GM23338 (cell line): ENCODE measurements at regions not wholly inside any gene's neighbourhood (a gene's known extent, or its start where the extent isn't known, plus 50 kb on each side); places are given as distances from the start of the nearest gene placed in this dataset.

ENCODE experiments used
- ATAC-seq: fragments of 200-7000 bp; cut with Tn5 transposase; 3 replicates; pipeline ENCODE4 v1.9.1; 2020
- DNase-seq: peaks from one replicate; pipeline ENCODE4 v3.0.0-alpha.2; 2015; ENCODE audit warnings: low spot score
- H2AFZ ChIP-seq: fragments of 200-600 bp; sonication (generic); 2 replicates; pipeline ENCODE4 v1.8.0; 2016; ENCODE audit warnings: antibody characterized with exemption, mild to moderate bottlenecking, moderate library complexity
- H3F3A ChIP-seq: fragments of 200-600 bp; sonication (generic); replicated peaks from 2 replicates; pipeline ENCODE4 v1.8.0; 2017; ENCODE audit warnings: antibody characterized with exemption, mixed run types, low read depth
- H3K27ac ChIP-seq: fragments of 200-600 bp; sonication (generic); 2 replicates; pipeline ENCODE4 v1.6.1; 2016; ENCODE audit warnings: low read depth
- H3K27me3 ChIP-seq: fragments of 200-600 bp; sonication (generic); 2 replicates; pipeline ENCODE4 v1.8.0; 2016; ENCODE audit warnings: mild to moderate bottlenecking, mixed run types, moderate library complexity; ENCODE audit not compliant: insufficient read depth
- H3K36me3 ChIP-seq: fragments of 200-600 bp; sonication (generic); 2 replicates; pipeline ENCODE4 v1.8.0; 2016; ENCODE audit warnings: mild to moderate bottlenecking; ENCODE audit not compliant: insufficient read depth
- H3K4me1 ChIP-seq: fragments of 200-600 bp; sonication (generic); 2 replicates; pipeline ENCODE4 v1.8.0; 2016; ENCODE audit warnings: mild to moderate bottlenecking, moderate library complexity; ENCODE audit not compliant: insufficient read depth
- H3K4me2 ChIP-seq: fragments of 200-600 bp; sonication (generic); 2 replicates; pipeline ENCODE4 v1.7.1; 2017; ENCODE audit warnings: mixed run types
- H3K4me3 ChIP-seq: fragments of 200-600 bp; sonication (generic); 2 replicates; pipeline ENCODE4 v1.6.1; 2016; ENCODE audit warnings: mixed run types
- H3K79me2 ChIP-seq: fragments of 200-600 bp; sonication (generic); replicated peaks from 2 replicates; pipeline ENCODE4 v1.8.0; 2017; ENCODE audit warnings: mild to moderate bottlenecking; ENCODE audit not compliant: insufficient read depth
- H3K9me2 ChIP-seq: fragments of 200-600 bp; sonication (generic); 2 replicates; pipeline ENCODE4 v1.8.0; 2017; ENCODE audit not compliant: insufficient read depth
- H4K20me1 ChIP-seq: fragments of 200-600 bp; sonication (generic); replicated peaks from 2 replicates; pipeline ENCODE4 v1.8.0; 2017; ENCODE audit warnings: mild to moderate bottlenecking; ENCODE audit not compliant: insufficient read depth
- H3K27ac Mint-ChIP-seq: 2 replicates; pipeline ENCODE4 v1.8.0; 2020; ENCODE audit warnings: inconsistent platforms, mild to moderate bottlenecking, moderate library complexity, mixed read lengths
- H3K27me3 Mint-ChIP-seq: 3 replicates; pipeline ENCODE4 v1.8.0; 2022; ENCODE audit warnings: low read depth, mild to moderate bottlenecking, moderate library complexity, mixed read lengths, inconsistent platforms; ENCODE audit not compliant: insufficient read depth, poor library complexity
- H3K36me3 Mint-ChIP-seq: 3 replicates; pipeline ENCODE4 v1.8.0; 2021; ENCODE audit warnings: low read depth, mild to moderate bottlenecking, inconsistent platforms, moderate library complexity, mixed read lengths
- H3K4me1 Mint-ChIP-seq: 3 replicates; pipeline ENCODE4 v1.8.0; 2020; ENCODE audit warnings: mild to moderate bottlenecking, inconsistent platforms, mixed read lengths
- H3K4me3 Mint-ChIP-seq: 3 replicates; pipeline ENCODE4 v1.8.0; 2021; ENCODE audit warnings: moderate library complexity, mild to moderate bottlenecking, inconsistent platforms, mixed read lengths
- H3K9me3 Mint-ChIP-seq: 3 replicates; pipeline ENCODE4 v1.8.0; 2020; ENCODE audit warnings: moderate library complexity, mild to moderate bottlenecking, inconsistent platforms, mixed read lengths
- CREB1 ChIP-seq: fragments of 250-450 bp; sonication (Bioruptor Pico); IDR thresholded peaks from 2 replicates; pipeline ENCODE4 v1.5.0; 2020; ENCODE audit warnings: low read depth, mild to moderate bottlenecking, moderate library complexity
- EZH2 ChIP-seq: fragments of 200-600 bp; sonication (generic); IDR thresholded peaks from one replicate; pipeline ENCODE4 v1.8.0; 2017; ENCODE audit warnings: antibody characterized with exemption, mild to moderate bottlenecking, low read depth; ENCODE audit not compliant: unreplicated experiment
- EZH2phosphoT487 ChIP-seq: fragments of 200-600 bp; sonication (generic); IDR thresholded peaks from one replicate; pipeline ENCODE4 v1.8.1; 2018; ENCODE audit warnings: antibody characterized with exemption; ENCODE audit not compliant: unreplicated experiment
- JUNB ChIP-seq: IDR thresholded peaks from one replicate; pipeline ENCODE4 v1.6.1; 2016; ENCODE audit warnings: antibody characterized with exemption; ENCODE audit not compliant: unreplicated experiment
- REST ChIP-seq: IDR thresholded peaks from one replicate; pipeline ENCODE4 v1.6.1; 2018; ENCODE audit warnings: antibody characterized with exemption; ENCODE audit not compliant: unreplicated experiment
- ZNF114 ChIP-seq: fragments of 250-450 bp; sonication (Bioruptor Pico); IDR thresholded peaks from 2 replicates; pipeline ENCODE4 v1.5.0; 2020; ENCODE audit warnings: mild to moderate bottlenecking, moderate library complexity
- ZNF331 ChIP-seq: fragments of 250-450 bp; sonication (Bioruptor Pico); IDR thresholded peaks from 2 replicates; pipeline ENCODE4 v1.5.0; 2020; ENCODE audit warnings: low read depth, mild to moderate bottlenecking, moderate library complexity
- TF ChIP-seq, protein P1 (sequence below): fragments of 250-450 bp; sonication (Bioruptor Pico); IDR thresholded peaks from 2 replicates; pipeline ENCODE4 v1.5.0; 2020; ENCODE audit warnings: mild to moderate bottlenecking, moderate library complexity
- TF ChIP-seq, protein P2 (sequence below): IDR thresholded peaks from 2 replicates; pipeline ENCODE4 v1.6.1; 2016; ENCODE audit warnings: antibody characterized with exemption
- TF ChIP-seq, protein P3 (sequence below), 2 experiments: fragments of 200-600 bp in 1 of 2; sonication (generic) in 1 of 2; conservative IDR thresholded peaks; 2 replicates each; pipeline versions ENCODE4 v1.5.1 to v1.6.1; 2016 to 2017; ENCODE audit warnings: antibody characterized with exemption in 2 of 2, low read depth in 2 of 2, mild to moderate bottlenecking in 2 of 2, moderate library complexity in 1 of 2

GRCh38 chr9:99663297-99663696 lies 158.4 kb upstream of the NR4A3 start:
- H3K4me1 ChIP-seq, result no peaks in the 10 kb centered on the region
- no peaks in the 10 kb centered on the region for H3K27me3 ChIP-seq
- Mint-ChIP-seq H3K27me3 (no peaks in the 10 kb centered on the region), H3K9me3 (no peaks in the 10 kb centered on the region), H3K4me3 (no peak overlapping the region), H3K27ac (no peak overlapping the region), H3K4me1 (no peaks in the 10 kb centered on the region), H3K36me3 (no peaks in the 10 kb centered on the region)
- no peak overlapping the region for H3K27ac ChIP-seq
- no peak overlapping the region for H3K4me2 ChIP-seq
- H4K20me1 ChIP-seq, result no peaks in the 10 kb centered on the region
- no peaks in the 10 kb centered on the region for H3K36me3 ChIP-seq
- no peaks in the 10 kb centered on the region for H3F3A ChIP-seq
- H3K4me3 ChIP-seq, result no peak overlapping the region
- ATAC-seq, result no peak
- H2AFZ ChIP-seq, result no peak overlapping the region
- H3K9me2 ChIP-seq, result peaks cover 12% of the 10 kb centered on the region
- DNase-seq, result no peak
- TF ChIP-seq CREB1 (no peak), JUNB (no peak)
- TF ChIP-seq, protein P1, sequence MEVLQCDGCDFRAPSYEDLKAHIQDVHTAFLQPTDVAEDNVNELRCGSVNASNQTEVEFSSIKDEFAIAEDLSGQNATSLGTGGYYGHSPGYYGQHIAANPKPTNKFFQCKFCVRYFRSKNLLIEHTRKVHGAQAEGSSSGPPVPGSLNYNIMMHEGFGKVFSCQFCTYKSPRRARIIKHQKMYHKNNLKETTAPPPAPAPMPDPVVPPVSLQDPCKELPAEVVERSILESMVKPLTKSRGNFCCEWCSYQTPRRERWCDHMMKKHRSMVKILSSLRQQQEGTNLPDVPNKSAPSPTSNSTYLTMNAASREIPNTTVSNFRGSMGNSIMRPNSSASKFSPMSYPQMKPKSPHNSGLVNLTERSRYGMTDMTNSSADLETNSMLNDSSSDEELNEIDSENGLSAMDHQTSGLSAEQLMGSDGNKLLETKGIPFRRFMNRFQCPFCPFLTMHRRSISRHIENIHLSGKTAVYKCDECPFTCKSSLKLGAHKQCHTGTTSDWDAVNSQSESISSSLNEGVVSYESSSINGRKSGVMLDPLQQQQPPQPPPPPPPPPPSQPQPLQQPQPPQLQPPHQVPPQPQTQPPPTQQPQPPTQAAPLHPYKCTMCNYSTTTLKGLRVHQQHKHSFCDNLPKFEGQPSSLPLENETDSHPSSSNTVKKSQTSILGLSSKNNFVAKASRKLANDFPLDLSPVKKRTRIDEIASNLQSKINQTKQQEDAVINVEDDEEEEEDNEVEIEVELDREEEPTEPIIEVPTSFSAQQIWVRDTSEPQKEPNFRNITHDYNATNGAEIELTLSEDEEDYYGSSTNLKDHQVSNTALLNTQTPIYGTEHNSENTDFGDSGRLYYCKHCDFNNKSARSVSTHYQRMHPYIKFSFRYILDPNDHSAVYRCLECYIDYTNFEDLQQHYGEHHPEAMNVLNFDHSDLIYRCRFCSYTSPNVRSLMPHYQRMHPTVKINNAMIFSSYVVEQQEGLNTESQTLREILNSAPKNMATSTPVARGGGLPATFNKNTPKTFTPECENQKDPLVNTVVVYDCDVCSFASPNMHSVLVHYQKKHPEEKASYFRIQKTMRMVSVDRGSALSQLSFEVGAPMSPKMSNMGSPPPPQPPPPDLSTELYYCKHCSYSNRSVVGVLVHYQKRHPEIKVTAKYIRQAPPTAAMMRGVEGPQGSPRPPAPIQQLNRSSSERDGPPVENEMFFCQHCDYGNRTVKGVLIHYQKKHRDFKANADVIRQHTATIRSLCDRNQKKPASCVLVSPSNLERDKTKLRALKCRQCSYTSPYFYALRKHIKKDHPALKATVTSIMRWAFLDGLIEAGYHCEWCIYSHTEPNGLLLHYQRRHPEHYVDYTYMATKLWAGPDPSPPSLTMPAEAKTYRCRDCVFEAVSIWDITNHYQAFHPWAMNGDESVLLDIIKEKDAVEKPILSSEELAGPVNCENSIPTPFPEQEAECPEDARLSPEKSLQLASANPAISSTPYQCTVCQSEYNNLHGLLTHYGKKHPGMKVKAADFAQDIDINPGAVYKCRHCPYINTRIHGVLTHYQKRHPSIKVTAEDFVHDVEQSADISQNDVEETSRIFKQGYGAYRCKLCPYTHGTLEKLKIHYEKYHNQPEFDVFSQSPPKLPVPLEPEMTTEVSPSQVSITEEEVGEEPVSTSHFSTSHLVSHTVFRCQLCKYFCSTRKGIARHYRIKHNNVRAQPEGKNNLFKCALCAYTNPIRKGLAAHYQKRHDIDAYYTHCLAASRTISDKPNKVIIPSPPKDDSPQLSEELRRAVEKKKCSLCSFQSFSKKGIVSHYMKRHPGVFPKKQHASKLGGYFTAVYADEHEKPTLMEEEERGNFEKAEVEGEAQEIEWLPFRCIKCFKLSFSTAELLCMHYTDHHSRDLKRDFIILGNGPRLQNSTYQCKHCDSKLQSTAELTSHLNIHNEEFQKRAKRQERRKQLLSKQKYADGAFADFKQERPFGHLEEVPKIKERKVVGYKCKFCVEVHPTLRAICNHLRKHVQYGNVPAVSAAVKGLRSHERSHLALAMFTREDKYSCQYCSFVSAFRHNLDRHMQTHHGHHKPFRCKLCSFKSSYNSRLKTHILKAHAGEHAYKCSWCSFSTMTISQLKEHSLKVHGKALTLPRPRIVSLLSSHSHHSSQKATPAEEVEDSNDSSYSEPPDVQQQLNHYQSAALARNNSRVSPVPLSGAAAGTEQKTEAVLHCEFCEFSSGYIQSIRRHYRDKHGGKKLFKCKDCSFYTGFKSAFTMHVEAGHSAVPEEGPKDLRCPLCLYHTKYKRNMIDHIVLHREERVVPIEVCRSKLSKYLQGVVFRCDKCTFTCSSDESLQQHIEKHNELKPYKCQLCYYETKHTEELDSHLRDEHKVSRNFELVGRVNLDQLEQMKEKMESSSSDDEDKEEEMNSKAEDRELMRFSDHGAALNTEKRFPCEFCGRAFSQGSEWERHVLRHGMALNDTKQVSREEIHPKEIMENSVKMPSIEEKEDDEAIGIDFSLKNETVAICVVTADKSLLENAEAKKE (CRISPR knock-in tag), result no peak
- no peaks in the 10 kb centered on the region for H3K79me2 ChIP-seq

DNA sequence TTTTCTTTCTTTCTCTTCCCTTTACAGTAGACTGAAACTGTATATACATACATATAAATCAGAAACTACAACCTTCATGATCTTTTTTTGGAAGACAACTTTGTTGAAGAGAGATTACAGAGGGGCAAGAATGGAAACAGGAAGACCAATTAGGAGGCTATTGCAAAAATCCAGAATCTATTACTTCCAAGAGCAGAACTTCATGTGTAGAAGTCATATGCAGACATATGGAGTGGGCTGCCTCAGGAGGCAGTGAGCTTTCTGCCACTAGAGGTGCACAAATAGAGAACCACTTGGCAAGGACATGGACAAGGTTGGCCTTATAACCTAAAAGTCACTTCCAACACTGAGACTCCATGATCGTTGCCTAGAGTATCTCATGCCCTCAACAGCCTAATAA lies 157.8 kb upstream of the NR4A3 start:
- no peak overlapping the region for H3K4me3 ChIP-seq
- no peak overlapping the region for H2AFZ ChIP-seq
- H3K27ac ChIP-seq, result no peak overlapping the region
- Mint-ChIP-seq H3K4me3 (no peak overlapping the region), H3K27ac (no peak overlapping the region), H3K9me3 (no peaks in the 10 kb centered on the region), H3K4me1 (no peaks in the 10 kb centered on the region), H3K36me3 (no peaks in the 10 kb centered on the region), H3K27me3 (no peaks in the 10 kb centered on the region)
- peaks cover 12% of the 10 kb centered on the region for H3K9me2 ChIP-seq
- DNase-seq (no peak), ATAC-seq (no peak)
- H3K27me3 ChIP-seq, result no peaks in the 10 kb centered on the region
- no peaks in the 10 kb centered on the region for H3K4me1 ChIP-seq
- H3K36me3 ChIP-seq, result no peaks in the 10 kb centered on the region
- H3F3A ChIP-seq, result no peaks in the 10 kb centered on the region
- H4K20me1 ChIP-seq, result no peaks in the 10 kb centered on the region
- no peak overlapping the region for H3K4me2 ChIP-seq
- H3K79me2 ChIP-seq, result no peaks in the 10 kb centered on the region
- TF ChIP-seq REST, result no peak
- TF ChIP-seq, protein P2, sequence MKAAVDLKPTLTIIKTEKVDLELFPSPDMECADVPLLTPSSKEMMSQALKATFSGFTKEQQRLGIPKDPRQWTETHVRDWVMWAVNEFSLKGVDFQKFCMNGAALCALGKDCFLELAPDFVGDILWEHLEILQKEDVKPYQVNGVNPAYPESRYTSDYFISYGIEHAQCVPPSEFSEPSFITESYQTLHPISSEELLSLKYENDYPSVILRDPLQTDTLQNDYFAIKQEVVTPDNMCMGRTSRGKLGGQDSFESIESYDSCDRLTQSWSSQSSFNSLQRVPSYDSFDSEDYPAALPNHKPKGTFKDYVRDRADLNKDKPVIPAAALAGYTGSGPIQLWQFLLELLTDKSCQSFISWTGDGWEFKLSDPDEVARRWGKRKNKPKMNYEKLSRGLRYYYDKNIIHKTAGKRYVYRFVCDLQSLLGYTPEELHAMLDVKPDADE, result no peak
- no peak for TF ChIP-seq CREB1
- TF ChIP-seq, protein P3, sequence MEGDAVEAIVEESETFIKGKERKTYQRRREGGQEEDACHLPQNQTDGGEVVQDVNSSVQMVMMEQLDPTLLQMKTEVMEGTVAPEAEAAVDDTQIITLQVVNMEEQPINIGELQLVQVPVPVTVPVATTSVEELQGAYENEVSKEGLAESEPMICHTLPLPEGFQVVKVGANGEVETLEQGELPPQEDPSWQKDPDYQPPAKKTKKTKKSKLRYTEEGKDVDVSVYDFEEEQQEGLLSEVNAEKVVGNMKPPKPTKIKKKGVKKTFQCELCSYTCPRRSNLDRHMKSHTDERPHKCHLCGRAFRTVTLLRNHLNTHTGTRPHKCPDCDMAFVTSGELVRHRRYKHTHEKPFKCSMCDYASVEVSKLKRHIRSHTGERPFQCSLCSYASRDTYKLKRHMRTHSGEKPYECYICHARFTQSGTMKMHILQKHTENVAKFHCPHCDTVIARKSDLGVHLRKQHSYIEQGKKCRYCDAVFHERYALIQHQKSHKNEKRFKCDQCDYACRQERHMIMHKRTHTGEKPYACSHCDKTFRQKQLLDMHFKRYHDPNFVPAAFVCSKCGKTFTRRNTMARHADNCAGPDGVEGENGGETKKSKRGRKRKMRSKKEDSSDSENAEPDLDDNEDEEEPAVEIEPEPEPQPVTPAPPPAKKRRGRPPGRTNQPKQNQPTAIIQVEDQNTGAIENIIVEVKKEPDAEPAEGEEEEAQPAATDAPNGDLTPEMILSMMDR (conservative IDR thresholded peaks at IDR 0.05; ENCODE audit: low read depth in 2 of 2), result no peak
- TF ChIP-seq JUNB, result no peak
- no peak for TF ChIP-seq EZH2phosphoT487
- TF ChIP-seq ZNF114, result no peak
- no peak for TF ChIP-seq EZH2
- TF ChIP-seq ZNF331 (CRISPR knock-in tag), result no peak
